Psoas muscle (tissue), 7 donors: ENCODE measurements at regions not wholly inside any gene's neighbourhood (a gene's known extent, or its start where the extent isn't known, plus 50 kb on each side); places are given as distances from the start of the nearest gene placed in this dataset.

Source experiments
- ATAC-seq, 4 donors: fragments of 200-7000 bp; cut with Tn5 transposase; one replicate each; pipeline ENCODE4 v1.9.1; 2020; ENCODE audit warnings: moderate library complexity in 3 of 4, mild to moderate bottlenecking in 2 of 4
- DNase-seq, 2 donors: peaks; one replicate each; pipeline ENCODE4 v3.0.0-alpha.2; 2020
- H3K27ac ChIP-seq: fragments of 200-600 bp; one replicate; pipeline ENCODE4 v1.8.0; 2022
- H3K27me3 ChIP-seq, 3 donors: fragments of 200-600 bp in 1 of 3; one replicate each; pipeline versions ENCODE4 v1.6.1 to v1.8.0; 2013 to 2022; ENCODE audit warnings: low read length in 2 of 3, mild to moderate bottlenecking in 2 of 3, moderate library complexity in 1 of 3; ENCODE audit not compliant: insufficient read depth in 3 of 3
- H3K36me3 ChIP-seq, 2 donors: fragments of 200-600 bp in 1 of 2; one replicate each; pipeline versions ENCODE4 v1.6.1 to v1.8.0; 2013 to 2022; ENCODE audit warnings: low read depth in 1 of 2, mild to moderate bottlenecking in 1 of 2, moderate library complexity in 1 of 2; ENCODE audit not compliant: insufficient read depth in 1 of 2
- H3K4me1 ChIP-seq: fragments of 200-600 bp; one replicate; pipeline ENCODE4 v1.8.0; 2022
- H3K4me3 ChIP-seq: fragments of 200-600 bp; one replicate; pipeline ENCODE4 v1.8.0; 2022; ENCODE audit warnings: mild to moderate bottlenecking
- H3K9me3 ChIP-seq: fragments of 200-600 bp; one replicate; pipeline ENCODE4 v1.8.0; 2022
- CTCF ChIP-seq: fragments of 200-600 bp; IDR thresholded peaks from one replicate; pipeline ENCODE4 v1.8.0; 2022; ENCODE audit warnings: antibody characterized with exemption
- WGBS, 3 donors: extraction: QIAGEN DNeasy Blood & Tissue Kit; methylation state at CpG; one replicate each; pipeline versions ENCODE4 v1.1.6 to v1.1.7; 2013; 5-methylcytosine and 5-hydroxymethylcytosine counted together
- intact Hi-C, 2 donors: fragments of 100-400 bp; cut with DNase I; formaldehyde crosslinking; loops; one replicate each; pipeline versions ENCODE4 v1.11.0 to v1.14.2; 2022
- donor health status: healthy with polysubstance abuse.
- donor health status: DM: no; HTN: no; CAD: no; lungs with moderate emphysema.
- donor health status: Bipolar disorder and iron deficiency.
- donor health status: healthy.
- donor health status: DM: yes; HTN: yes; CAD: no.
- donor health status: DM: no; HTN: no; CAD: no.
- donor health status: DM: yes; HTN: yes; CAD: no.

- intact Hi-C loops, result no loop called here
- DNase-seq (no peak), ATAC-seq (no peak)
- H3K4me3 ChIP-seq, result no peak overlapping the region
- 83 to 89% (median 86%) methylated on average over 3 of the region's 3 CpGs for WGBS, 3 donors
- peaks cover 0 to 2% of the 10 kb centered on the region in 2 donors for H3K36me3 ChIP-seq
- peaks cover 0 to 2% (median 0%) of the 10 kb centered on the region in 3 donors for H3K27me3 ChIP-seq
- no peak overlapping the region for H3K27ac ChIP-seq
- H3K4me1 ChIP-seq, result no peaks in the 10 kb centered on the region
- TF ChIP-seq CTCF, result no peak
- no peaks in the 10 kb centered on the region for H3K9me3 ChIP-seq
Measured at GRCh38 chr16:65600629-65601028, 478.8 kb upstream of the CDH11 start.

- H3K27ac ChIP-seq, result no peak overlapping the region
- H3K9me3 ChIP-seq, result no peaks in the 10 kb centered on the region
- no peak overlapping the region for H3K4me3 ChIP-seq
- H3K27me3 ChIP-seq, result peaks cover 0 to 2% (median 0%) of the 10 kb centered on the region in 3 donors
- intact Hi-C loops, result no loop called here
- TF ChIP-seq CTCF, result no peak
- no peaks in the 10 kb centered on the region for H3K4me1 ChIP-seq
- 69 to 85% (median 73%) methylated on average over 4 of the region's 4 CpGs for WGBS, 3 donors
- peaks cover 0 to 2% of the 10 kb centered on the region in 2 donors for H3K36me3 ChIP-seq
- ATAC-seq, result no peak
- no peak for DNase-seq
Measured at GRCh38 chr16:65600046-65600445, 478.2 kb upstream of the CDH11 start.

- Histone ChIP-seq H3K9me3 (no peaks in the 10 kb centered on the region), H3K27ac (no peak overlapping the region)
Measured at GRCh38 chr16:65598621-65599020, 476.8 kb upstream of the CDH11 start.

GRCh38 chr16:65583498-65583897 is 461.6 kb upstream of the CDH11 start:
- DNase-seq (no peak), ATAC-seq (no peak)
- Histone ChIP-seq H3K27ac (no peak overlapping the region), H3K4me1 (no peaks in the 10 kb centered on the region), H3K36me3 (no peaks in the 10 kb centered on the region), H3K4me3 (no peak overlapping the region), H3K9me3 (no peaks in the 10 kb centered on the region), H3K27me3 (no peaks in the 10 kb centered on the region)
- WGBS, 3 donors, result 69 to 74% (median 72%) methylated on average over 3 of the region's 3 CpGs
- no peak for TF ChIP-seq CTCF
- intact Hi-C loops, result no loop called here

More at GRCh38 chr16:65598621-65599020, 476.8 kb upstream of the CDH11 start:
- H3K27me3 ChIP-seq, result peaks cover 0 to 2% (median 0%) of the 10 kb centered on the region in 3 donors
- H3K36me3 ChIP-seq, result no peaks in the 10 kb centered on the region
- 58 to 69% (median 68%) methylated on average over 3 of the region's 3 CpGs for WGBS, 3 donors
- DNase-seq (no peak), ATAC-seq (no peak)
- H3K4me3 ChIP-seq, result no peak overlapping the region
- intact Hi-C loops, result no loop called here
- no peak for TF ChIP-seq CTCF
- no peaks in the 10 kb centered on the region for H3K4me1 ChIP-seq

GRCh38 chr16:65579050-65579449 is 457.2 kb upstream of the CDH11 start:
- intact Hi-C loops, result no loop called here
- ATAC-seq (no peak), DNase-seq (no peak)
- Histone ChIP-seq H3K4me3 (no peak overlapping the region), H3K27ac (no peak overlapping the region), H3K4me1 (no peaks in the 10 kb centered on the region), H3K9me3 (no peaks in the 10 kb centered on the region), H3K27me3 (peaks cover 0 to 3% (median 0%) of the 10 kb centered on the region in 3 donors), H3K36me3 (no peaks in the 10 kb centered on the region)
- WGBS, 3 donors, result 35 to 44% (median 43%) methylated on average over 6 of the region's 6 CpGs
- no peak for TF ChIP-seq CTCF
